ENCODE measurements at regions not wholly inside any gene's neighbourhood (a gene's known extent, or its start where the extent isn't known, plus 50 kb on each side); places are given as distances from the start of the nearest gene placed in this dataset.

GRCh38 chr2:192718340-192718739 is 523.6 kb upstream of the TMEFF2 start:
- H3K4me3 ChIP-seq (ENCODE audit: low read length, poor library complexity, severe bottlenecking), result no peak overlapping the region
- no peaks in the 10 kb centered on the region for H3F3A ChIP-seq (ENCODE audit: low read depth)
- H3K4me2 ChIP-seq (ENCODE audit: low read depth, low read length, poor library complexity, severe bottlenecking), result no peak overlapping the region
- H3K27me3 ChIP-seq (ENCODE audit: insufficient read depth, low read length, poor library complexity, severe bottlenecking), result no peaks in the 10 kb centered on the region
- no peaks in the 10 kb centered on the region for H3K4me1 ChIP-seq (ENCODE audit: insufficient read depth, low read length, poor library complexity, severe bottlenecking)
- H3K9me2 ChIP-seq (replicated peaks; ENCODE audit: low read depth, low read length), result no peaks in the 10 kb centered on the region
- H3K79me2 ChIP-seq (ENCODE audit: insufficient read depth, low read length), result no peaks in the 10 kb centered on the region
- no peaks in the 10 kb centered on the region for H4K20me1 ChIP-seq (ENCODE audit: insufficient read depth, low read length, poor library complexity, severe bottlenecking)
- H3K9me3 ChIP-seq (ENCODE audit: insufficient read depth, low read depth, low read length), result no peaks in the 10 kb centered on the region
- H3K9ac ChIP-seq (ENCODE audit: low read depth, low read length, poor library complexity, severe bottlenecking), result no peak overlapping the region
- TF ChIP-seq EZH2phosphoT487 (IDR thresholded peaks at IDR 0.05; ENCODE audit: borderline replicate concordance) (no peak), CTCF (conservative IDR thresholded peaks at IDR 0.05; ENCODE audit: low read length) (no peak)
- H2AFZ ChIP-seq (ENCODE audit: low read length), result no peak overlapping the region
- no peaks in the 10 kb centered on the region for H3K36me3 ChIP-seq (ENCODE audit: insufficient read depth, low read length)

- H3K79me2 ChIP-seq (ENCODE audit: insufficient read depth, low read length), result no peaks in the 10 kb centered on the region
- H4K20me1 ChIP-seq (ENCODE audit: insufficient read depth, low read length, poor library complexity, severe bottlenecking), result no peaks in the 10 kb centered on the region
- H3F3A ChIP-seq (ENCODE audit: low read depth), result no peaks in the 10 kb centered on the region
- no peak overlapping the region for H3K9ac ChIP-seq (ENCODE audit: low read depth, low read length, poor library complexity, severe bottlenecking)
- TF ChIP-seq EZH2phosphoT487 (IDR thresholded peaks at IDR 0.05; ENCODE audit: borderline replicate concordance) (no peak), CTCF (conservative IDR thresholded peaks at IDR 0.05; ENCODE audit: low read length) (no peak)
- H3K4me2 ChIP-seq (ENCODE audit: low read depth, low read length, poor library complexity, severe bottlenecking), result no peak overlapping the region
- no peak overlapping the region for H2AFZ ChIP-seq (ENCODE audit: low read length)
- no peaks in the 10 kb centered on the region for H3K4me1 ChIP-seq (ENCODE audit: insufficient read depth, low read length, poor library complexity, severe bottlenecking)
- H3K9me3 ChIP-seq (ENCODE audit: insufficient read depth, low read depth, low read length), result no peaks in the 10 kb centered on the region
- no peaks in the 10 kb centered on the region for H3K9me2 ChIP-seq (replicated peaks; ENCODE audit: low read depth, low read length)
- H3K36me3 ChIP-seq (ENCODE audit: insufficient read depth, low read length), result no peaks in the 10 kb centered on the region
- H3K4me3 ChIP-seq (ENCODE audit: low read length, poor library complexity, severe bottlenecking), result no peak overlapping the region
- H3K27me3 ChIP-seq (ENCODE audit: insufficient read depth, low read length, poor library complexity, severe bottlenecking), result no peaks in the 10 kb centered on the region
These were observed 506.2 kb upstream of the TMEFF2 start for GRCh38 chr2:192700934-192701333.

- Histone ChIP-seq H3K4me2 (ENCODE audit: low read depth, low read length, poor library complexity, severe bottlenecking) (no peak overlapping the region), H4K20me1 (ENCODE audit: insufficient read depth, low read length, poor library complexity, severe bottlenecking) (no peaks in the 10 kb centered on the region), H3K9me3 (ENCODE audit: insufficient read depth, low read depth, low read length) (no peaks in the 10 kb centered on the region), H3K9ac (ENCODE audit: low read depth, low read length, poor library complexity, severe bottlenecking) (no peak overlapping the region), H3K36me3 (ENCODE audit: insufficient read depth, low read length) (no peaks in the 10 kb centered on the region), H2AFZ (ENCODE audit: low read length) (no peak overlapping the region), H3K79me2 (ENCODE audit: insufficient read depth, low read length) (no peaks in the 10 kb centered on the region), H3F3A (ENCODE audit: low read depth) (no peaks in the 10 kb centered on the region), H3K27me3 (ENCODE audit: insufficient read depth, low read length, poor library complexity, severe bottlenecking) (no peaks in the 10 kb centered on the region), H3K4me1 (ENCODE audit: insufficient read depth, low read length, poor library complexity, severe bottlenecking) (no peaks in the 10 kb centered on the region), H3K4me3 (ENCODE audit: low read length, poor library complexity, severe bottlenecking) (no peak overlapping the region), H3K9me2 (replicated peaks; ENCODE audit: low read depth, low read length) (no peaks in the 10 kb centered on the region)
- TF ChIP-seq CTCF (conservative IDR thresholded peaks at IDR 0.05; ENCODE audit: low read length) (no peak), EZH2phosphoT487 (IDR thresholded peaks at IDR 0.05; ENCODE audit: borderline replicate concordance) (no peak)
These were observed 503.1 kb upstream of the TMEFF2 start for GRCh38 chr2:192697880-192698279.
